ENCODE measurements at regions not wholly inside any gene's neighbourhood (a gene's known extent, or its start where the extent isn't known, plus 50 kb on each side); places are given as distances from the start of the nearest gene placed in this dataset.

- TF ChIP-seq, protein P1, sequence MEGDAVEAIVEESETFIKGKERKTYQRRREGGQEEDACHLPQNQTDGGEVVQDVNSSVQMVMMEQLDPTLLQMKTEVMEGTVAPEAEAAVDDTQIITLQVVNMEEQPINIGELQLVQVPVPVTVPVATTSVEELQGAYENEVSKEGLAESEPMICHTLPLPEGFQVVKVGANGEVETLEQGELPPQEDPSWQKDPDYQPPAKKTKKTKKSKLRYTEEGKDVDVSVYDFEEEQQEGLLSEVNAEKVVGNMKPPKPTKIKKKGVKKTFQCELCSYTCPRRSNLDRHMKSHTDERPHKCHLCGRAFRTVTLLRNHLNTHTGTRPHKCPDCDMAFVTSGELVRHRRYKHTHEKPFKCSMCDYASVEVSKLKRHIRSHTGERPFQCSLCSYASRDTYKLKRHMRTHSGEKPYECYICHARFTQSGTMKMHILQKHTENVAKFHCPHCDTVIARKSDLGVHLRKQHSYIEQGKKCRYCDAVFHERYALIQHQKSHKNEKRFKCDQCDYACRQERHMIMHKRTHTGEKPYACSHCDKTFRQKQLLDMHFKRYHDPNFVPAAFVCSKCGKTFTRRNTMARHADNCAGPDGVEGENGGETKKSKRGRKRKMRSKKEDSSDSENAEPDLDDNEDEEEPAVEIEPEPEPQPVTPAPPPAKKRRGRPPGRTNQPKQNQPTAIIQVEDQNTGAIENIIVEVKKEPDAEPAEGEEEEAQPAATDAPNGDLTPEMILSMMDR (IDR thresholded peaks at IDR 0.05 in 8 of 11, conservative IDR thresholded peaks at IDR 0.05 in 3 of 11): no peak
- no peak for TF ChIP-seq POLR2A (IDR thresholded peaks at IDR 0.05)
- no peak for TF ChIP-seq POLR2AphosphoS5 (IDR thresholded peaks at IDR 0.05)
These were observed 506.3 kb upstream of the GRM7 start for GRCh38 chr3:6354653-6355052.

Data from spleen (tissue), 7 donors.